GM21825 (cell line): ENCODE measurements at regions not wholly inside any gene's neighbourhood (a gene's known extent, or its start where the extent isn't known, plus 50 kb on each side); places are given as distances from the start of the nearest gene placed in this dataset.

ENCODE experiments used
- ATAC-seq: cut with Tn5 transposase; IDR thresholded peaks from one replicate; pipeline ENCODE4 v1.9.1; 2021; ENCODE audit warnings: mild to moderate bottlenecking, moderate library complexity; ENCODE audit not compliant: unreplicated experiment

- ATAC-seq: no peak
Observed at GRCh38 chr1:90650401-90650800, 66.7 kb downstream of the BARHL2 start.

- no peak for ATAC-seq
Observed at GRCh38 chr1:90640325-90640724, 76.8 kb downstream of the BARHL2 start.

- no peak for ATAC-seq
Observed at GRCh38 chr1:90622666-90623065, 94.4 kb downstream of the BARHL2 start.

- no peak for ATAC-seq
Observed at GRCh38 chr1:90621986-90622385, 95.1 kb downstream of the BARHL2 start.

GRCh38 chr1:90616395-90616794, 100.7 kb downstream of the BARHL2 start:
- ATAC-seq: no peak

GRCh38 chr1:90614872-90615271, 102.2 kb downstream of the BARHL2 start:
- ATAC-seq: no peak

GRCh38 chr1:90613371-90613770, 103.7 kb downstream of the BARHL2 start:
- ATAC-seq: no peak

GRCh38 chr1:90612033-90612432, 105.1 kb downstream of the BARHL2 start:
- ATAC-seq: no peak

- no peak for ATAC-seq
Observed at GRCh38 chr1:90607736-90608135, 109.4 kb downstream of the BARHL2 start.

- ATAC-seq: no peak
Observed at GRCh38 chr1:90605070-90605469, 112.0 kb downstream of the BARHL2 start.

GRCh38 chr1:90593312-90593711, 123.8 kb downstream of the BARHL2 start:
- no peak for ATAC-seq

- no peak for ATAC-seq
Observed at GRCh38 chr1:90591970-90592356, 125.1 kb downstream of the BARHL2 start.

- no peak for ATAC-seq
Observed at GRCh38 chr1:90591355-90591969, 125.6 kb downstream of the BARHL2 start.

GRCh38 chr1:90580176-90580575, 136.9 kb downstream of the BARHL2 start:
- no peak for ATAC-seq

GRCh38 chr1:90579212-90579802, 137.8 kb downstream of the BARHL2 start:
- no peak for ATAC-seq

- no peak for ATAC-seq
Observed at GRCh38 chr1:90574692-90575370, 142.3 kb downstream of the BARHL2 start.

GRCh38 chr1:90573736-90574135, 143.4 kb downstream of the BARHL2 start:
- no peak for ATAC-seq

GRCh38 chr1:90572446-90572845, 144.7 kb downstream of the BARHL2 start:
- ATAC-seq: no peak

GRCh38 chr1:90568436-90568835, 148.7 kb downstream of the BARHL2 start:
- ATAC-seq: no peak

- no peak for ATAC-seq
Observed at GRCh38 chr1:90564164-90564563, 152.9 kb downstream of the BARHL2 start.

GRCh38 chr1:90562892-90563291, 154.2 kb downstream of the BARHL2 start:
- no peak for ATAC-seq

- no peak for ATAC-seq
Observed at GRCh38 chr1:90561911-90562310, 155.2 kb downstream of the BARHL2 start.
